C4-2B (cell line): ENCODE measurements at regions not wholly inside any gene's neighbourhood (a gene's known extent, or its start where the extent isn't known, plus 50 kb on each side); places are given as distances from the start of the nearest gene placed in this dataset.
"Not testable (repeated sequence)": the region's sequence is repeated elsewhere in the genome, so short reads cannot be mapped to it uniquely, and the experiment has no call there.

Experiments
- H3K27ac ChIP-seq: fragments of 450-650 bp; 2 replicates; pipeline ENCODE4 v1.5.1; 2017
- CTCF ChIP-seq: fragments of 450-650 bp; conservative IDR thresholded peaks from 2 replicates; pipeline ENCODE4 v1.5.1; 2017; ENCODE audit warnings: mild to moderate bottlenecking
- ZFX ChIP-seq: fragments of 450-650 bp; IDR thresholded peaks from 2 replicates; pipeline ENCODE4 v1.6.1; 2017

- H3K27ac ChIP-seq = no peak overlapping the region
- TF ChIP-seq CTCF (no peak), ZFX (no peak)
These were observed 475.4 kb upstream of the CHORDC1 start for GRCh38 chr11:90698238-90698637.

GRCh38 chr11:90675496-90675895 lies 452.6 kb upstream of the CHORDC1 start:
- not testable (repeated sequence) for H3K27ac ChIP-seq

GRCh38 chr11:90669094-90669493 lies 446.2 kb upstream of the CHORDC1 start:
- TF ChIP-seq CTCF (no peak), ZFX (no peak)
- H3K27ac ChIP-seq = no peak overlapping the region

- H3K27ac ChIP-seq = no peak overlapping the region
- TF ChIP-seq ZFX (no peak), CTCF (no peak)
These were observed 445.7 kb upstream of the CHORDC1 start for GRCh38 chr11:90668502-90668901.

- no peak overlapping the region for H3K27ac ChIP-seq
- TF ChIP-seq ZFX (no peak), CTCF (no peak)
These were observed 438.4 kb upstream of the CHORDC1 start for GRCh38 chr11:90661233-90661632.

GRCh38 chr11:90656171-90656570 lies 433.3 kb upstream of the CHORDC1 start:
- H3K27ac ChIP-seq = no peak overlapping the region
- TF ChIP-seq ZFX = no peak
- no peak for TF ChIP-seq CTCF

- TF ChIP-seq ZFX = no peak
- TF ChIP-seq CTCF = no peak
- H3K27ac ChIP-seq = no peak overlapping the region
These were observed 427.3 kb upstream of the CHORDC1 start for GRCh38 chr11:90650153-90650552.

GRCh38 chr11:90646706-90647105 lies 423.9 kb upstream of the CHORDC1 start:
- TF ChIP-seq ZFX (no peak), CTCF (no peak)
- no peak overlapping the region for H3K27ac ChIP-seq
